ENCODE measurements at regions not wholly inside any gene's neighbourhood (a gene's known extent, or its start where the extent isn't known, plus 50 kb on each side); places are given as distances from the start of the nearest gene placed in this dataset.

- TF ChIP-seq GATA3 (IDR thresholded peaks at IDR 0.05; ENCODE audit: low read depth, low read length) (no peak), GATA2 (IDR thresholded peaks at IDR 0.05; ENCODE audit: low read depth, low read length) (no peak)
Measured at GRCh38 chr2:180732337-180732736, 248.1 kb upstream of the UBE2E3 start.
